ENCODE measurements at regions not wholly inside any gene's neighbourhood (a gene's known extent, or its start where the extent isn't known, plus 50 kb on each side); places are given as distances from the start of the nearest gene placed in this dataset.

- no peak for DNase-seq
- Histone ChIP-seq H3K4me3 (ENCODE audit: insufficient read depth, low read depth, low read length) (no peak overlapping the region), H3K36me3 (replicated peaks; ENCODE audit: control insufficient read depth, insufficient read depth, low read length) (no peaks in the 10 kb centered on the region), H3K27me3 (ENCODE audit: control insufficient read depth, insufficient read depth, low read length) (no peaks in the 10 kb centered on the region)
Measured at GRCh38 chr4:149121023-149121404, 678.8 kb upstream of the NR3C2 start.

- H3K4me3 ChIP-seq (ENCODE audit: insufficient read depth, low read depth, low read length) = no peak overlapping the region
- H3K27me3 ChIP-seq (ENCODE audit: control insufficient read depth, insufficient read depth, low read length) = no peaks in the 10 kb centered on the region
- H3K36me3 ChIP-seq (replicated peaks; ENCODE audit: control insufficient read depth, insufficient read depth, low read length) = no peaks in the 10 kb centered on the region
- DNase-seq = no peak
Measured at GRCh38 chr4:149120331-149121022, 678.3 kb upstream of the NR3C2 start.

DNA sequence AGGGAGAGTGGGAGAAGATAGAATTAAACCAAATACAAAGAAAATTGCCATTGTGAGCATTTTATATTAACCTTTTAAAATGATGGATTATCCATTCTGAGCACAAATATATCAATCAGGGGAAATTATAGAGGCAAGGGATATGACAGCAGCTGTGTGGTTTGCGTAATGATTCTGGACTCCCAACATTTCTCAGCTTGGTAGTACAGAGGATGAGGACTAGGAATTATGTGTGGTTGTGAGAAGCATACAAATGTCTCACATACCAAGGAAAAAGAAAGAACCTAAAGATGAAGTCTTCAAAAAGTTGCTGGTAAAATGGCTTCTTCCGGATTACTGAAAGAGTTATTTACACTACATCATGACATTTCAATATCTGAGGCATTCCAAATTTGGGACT, 674.6 kb upstream of the NR3C2 start:
- Histone ChIP-seq H3K27me3 (ENCODE audit: control insufficient read depth, insufficient read depth, low read length) (no peaks in the 10 kb centered on the region), H3K36me3 (replicated peaks; ENCODE audit: control insufficient read depth, insufficient read depth, low read length) (no peaks in the 10 kb centered on the region), H3K4me3 (ENCODE audit: insufficient read depth, low read depth, low read length) (no peak overlapping the region)
- DNase-seq = no peak

GRCh38 chr4:149113804-149114430, 671.7 kb upstream of the NR3C2 start:
- DNase-seq = no peak
- Histone ChIP-seq H3K4me3 (ENCODE audit: insufficient read depth, low read depth, low read length) (no peak overlapping the region), H3K36me3 (replicated peaks; ENCODE audit: control insufficient read depth, insufficient read depth, low read length) (no peaks in the 10 kb centered on the region), H3K27me3 (ENCODE audit: control insufficient read depth, insufficient read depth, low read length) (no peaks in the 10 kb centered on the region)

DNA sequence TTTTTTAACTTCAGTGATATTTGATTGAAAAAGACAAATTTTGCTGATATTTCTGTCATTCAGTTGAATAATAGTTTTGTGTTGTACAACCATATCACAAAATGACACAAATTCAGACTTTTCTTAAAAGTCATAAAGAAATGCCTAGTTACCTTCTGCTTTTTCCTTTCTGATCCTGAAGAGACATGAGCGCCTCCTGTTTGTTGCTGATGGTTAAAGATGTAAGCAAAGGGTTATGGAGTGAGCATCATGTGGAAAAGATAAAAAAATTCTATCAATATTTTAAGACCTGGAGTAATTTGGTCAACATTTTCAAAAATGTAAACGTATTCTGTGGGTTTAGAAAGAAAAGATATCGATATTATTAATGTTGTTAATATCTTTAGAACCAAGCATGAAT, 669.9 kb upstream of the NR3C2 start:
- H3K36me3 ChIP-seq (replicated peaks; ENCODE audit: control insufficient read depth, insufficient read depth, low read length) = no peaks in the 10 kb centered on the region
- no peaks in the 10 kb centered on the region for H3K27me3 ChIP-seq (ENCODE audit: control insufficient read depth, insufficient read depth, low read length)
- DNase-seq = no peak
- H3K4me3 ChIP-seq (ENCODE audit: insufficient read depth, low read depth, low read length) = no peak overlapping the region

DNA sequence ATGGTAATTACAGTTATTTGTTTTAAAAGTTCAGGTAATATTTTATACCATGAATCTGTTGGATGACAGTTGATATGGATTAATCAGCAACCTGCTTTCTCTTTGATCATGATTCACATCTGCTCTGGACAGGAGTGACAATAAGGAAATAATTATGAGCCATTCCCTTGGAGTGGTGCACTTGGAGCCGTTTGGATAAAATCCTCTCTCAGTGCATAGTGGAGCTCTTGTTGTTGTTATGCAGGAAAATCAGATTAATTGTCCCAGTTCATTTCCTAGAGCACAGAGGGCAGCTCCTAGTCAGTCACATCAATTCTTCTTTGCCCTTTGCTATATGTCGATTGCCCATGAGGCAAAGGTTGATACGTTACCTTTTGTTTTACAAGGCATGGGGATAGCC, 668.3 kb upstream of the NR3C2 start:
- no peak overlapping the region for H3K4me3 ChIP-seq (ENCODE audit: insufficient read depth, low read depth, low read length)
- no peak for DNase-seq
- H3K27me3 ChIP-seq (ENCODE audit: control insufficient read depth, insufficient read depth, low read length) = no peaks in the 10 kb centered on the region
- H3K36me3 ChIP-seq (replicated peaks; ENCODE audit: control insufficient read depth, insufficient read depth, low read length) = no peaks in the 10 kb centered on the region

GRCh38 chr4:149108626-149109025, 666.4 kb upstream of the NR3C2 start:
- no peak for DNase-seq
- no peaks in the 10 kb centered on the region for H3K27me3 ChIP-seq (ENCODE audit: control insufficient read depth, insufficient read depth, low read length)
- no peaks in the 10 kb centered on the region for H3K36me3 ChIP-seq (replicated peaks; ENCODE audit: control insufficient read depth, insufficient read depth, low read length)
- H3K4me3 ChIP-seq (ENCODE audit: insufficient read depth, low read depth, low read length) = no peak overlapping the region

GRCh38 chr4:149102765-149103164, 660.6 kb upstream of the NR3C2 start:
- no peak for DNase-seq
- Histone ChIP-seq H3K27me3 (ENCODE audit: control insufficient read depth, insufficient read depth, low read length) (no peaks in the 10 kb centered on the region), H3K4me3 (ENCODE audit: insufficient read depth, low read depth, low read length) (no peak overlapping the region), H3K36me3 (replicated peaks; ENCODE audit: control insufficient read depth, insufficient read depth, low read length) (no peaks in the 10 kb centered on the region)

- no peaks in the 10 kb centered on the region for H3K36me3 ChIP-seq (replicated peaks; ENCODE audit: control insufficient read depth, insufficient read depth, low read length)
- H3K27me3 ChIP-seq (ENCODE audit: control insufficient read depth, insufficient read depth, low read length) = no peaks in the 10 kb centered on the region
- DNase-seq = no peak
- no peak overlapping the region for H3K4me3 ChIP-seq (ENCODE audit: insufficient read depth, low read depth, low read length)
Measured at GRCh38 chr4:149101649-149102048, 659.4 kb upstream of the NR3C2 start.

- Histone ChIP-seq H3K36me3 (replicated peaks; ENCODE audit: control insufficient read depth, insufficient read depth, low read length) (no peaks in the 10 kb centered on the region), H3K27me3 (ENCODE audit: control insufficient read depth, insufficient read depth, low read length) (no peaks in the 10 kb centered on the region), H3K4me3 (ENCODE audit: insufficient read depth, low read depth, low read length) (no peak overlapping the region)
- no peak for DNase-seq
Measured at GRCh38 chr4:149095811-149096210, 653.6 kb upstream of the NR3C2 start.

DNA sequence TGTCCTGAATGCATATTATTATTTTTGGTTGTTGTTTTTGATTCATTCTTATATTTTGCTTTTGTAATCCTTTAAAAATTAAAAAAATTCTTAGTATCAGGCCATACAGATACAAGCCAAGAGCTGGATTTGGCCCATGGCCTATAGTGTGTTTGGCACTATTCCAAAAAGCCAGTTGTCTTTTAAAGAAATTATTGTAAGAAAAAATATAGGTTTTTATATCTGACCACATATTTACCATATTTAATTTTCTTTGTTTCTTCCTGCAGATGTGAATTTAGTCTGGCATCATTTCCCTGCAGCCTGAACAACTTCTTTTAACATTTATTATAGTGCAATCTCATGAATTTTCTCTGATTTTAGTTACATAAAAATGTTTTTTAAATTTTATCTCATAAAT, 652.8 kb upstream of the NR3C2 start:
- Histone ChIP-seq H3K27me3 (ENCODE audit: control insufficient read depth, insufficient read depth, low read length) (no peaks in the 10 kb centered on the region), H3K36me3 (replicated peaks; ENCODE audit: control insufficient read depth, insufficient read depth, low read length) (no peaks in the 10 kb centered on the region), H3K4me3 (ENCODE audit: insufficient read depth, low read depth, low read length) (no peak overlapping the region)
- no peak for DNase-seq

GRCh38 chr4:149084144-149084543, 641.9 kb upstream of the NR3C2 start:
- DNase-seq = no peak
- no peak overlapping the region for H3K4me3 ChIP-seq (ENCODE audit: insufficient read depth, low read depth, low read length)
- no peaks in the 10 kb centered on the region for H3K36me3 ChIP-seq (replicated peaks; ENCODE audit: control insufficient read depth, insufficient read depth, low read length)
- no peaks in the 10 kb centered on the region for H3K27me3 ChIP-seq (ENCODE audit: control insufficient read depth, insufficient read depth, low read length)

DNA sequence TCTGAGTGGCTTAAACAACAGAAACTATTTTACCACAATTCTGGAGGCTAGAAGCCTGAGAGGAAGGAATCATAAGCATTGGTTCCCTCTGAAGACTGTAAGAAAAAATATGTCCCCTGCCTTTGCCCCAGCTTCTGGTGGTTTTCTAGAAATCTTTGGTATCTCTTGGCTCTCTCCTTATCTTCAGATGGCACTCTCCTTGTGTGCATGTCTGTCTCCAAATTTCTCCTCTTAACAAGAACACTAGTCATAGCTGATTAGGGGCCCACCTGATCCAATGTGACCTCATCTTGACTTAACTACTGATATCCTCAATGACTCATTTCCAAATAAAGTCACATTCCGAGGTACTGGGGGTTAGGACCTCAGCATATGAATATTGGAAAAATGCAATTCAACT, 635.0 kb upstream of the NR3C2 start:
- Histone ChIP-seq H3K4me3 (ENCODE audit: insufficient read depth, low read depth, low read length) (no peak overlapping the region), H3K27me3 (ENCODE audit: control insufficient read depth, insufficient read depth, low read length) (no peaks in the 10 kb centered on the region), H3K36me3 (replicated peaks; ENCODE audit: control insufficient read depth, insufficient read depth, low read length) (no peaks in the 10 kb centered on the region)
- no peak for DNase-seq

GRCh38 chr4:149076401-149076800, 634.2 kb upstream of the NR3C2 start:
- no peaks in the 10 kb centered on the region for H3K27me3 ChIP-seq (ENCODE audit: control insufficient read depth, insufficient read depth, low read length)
- H3K4me3 ChIP-seq (ENCODE audit: insufficient read depth, low read depth, low read length) = no peak overlapping the region
- no peaks in the 10 kb centered on the region for H3K36me3 ChIP-seq (replicated peaks; ENCODE audit: control insufficient read depth, insufficient read depth, low read length)
- no peak for DNase-seq

DNA sequence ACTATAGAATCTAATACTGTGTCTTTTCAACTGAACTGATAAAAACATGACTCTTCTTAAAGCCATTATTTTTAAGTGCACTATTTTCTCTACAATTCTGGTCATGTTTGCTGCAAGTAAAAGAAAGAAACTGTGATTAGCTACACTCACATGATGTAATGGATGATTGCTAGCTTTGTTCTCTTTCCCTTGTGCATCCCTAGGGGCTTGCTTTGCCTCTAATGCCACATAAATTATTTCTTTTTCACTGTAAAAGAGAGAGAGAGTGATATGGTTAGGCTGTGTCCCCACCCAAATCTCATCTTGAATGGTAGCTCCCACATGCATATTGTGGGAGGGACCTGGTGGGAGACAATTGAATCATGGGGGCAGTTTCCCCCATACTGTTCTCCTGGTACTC, 630.2 kb upstream of the NR3C2 start:
- H3K36me3 ChIP-seq (replicated peaks; ENCODE audit: control insufficient read depth, insufficient read depth, low read length) = no peaks in the 10 kb centered on the region
- H3K27me3 ChIP-seq (ENCODE audit: control insufficient read depth, insufficient read depth, low read length) = no peaks in the 10 kb centered on the region
- no peak for DNase-seq
- H3K4me3 ChIP-seq (ENCODE audit: insufficient read depth, low read depth, low read length) = no peak overlapping the region

DNA sequence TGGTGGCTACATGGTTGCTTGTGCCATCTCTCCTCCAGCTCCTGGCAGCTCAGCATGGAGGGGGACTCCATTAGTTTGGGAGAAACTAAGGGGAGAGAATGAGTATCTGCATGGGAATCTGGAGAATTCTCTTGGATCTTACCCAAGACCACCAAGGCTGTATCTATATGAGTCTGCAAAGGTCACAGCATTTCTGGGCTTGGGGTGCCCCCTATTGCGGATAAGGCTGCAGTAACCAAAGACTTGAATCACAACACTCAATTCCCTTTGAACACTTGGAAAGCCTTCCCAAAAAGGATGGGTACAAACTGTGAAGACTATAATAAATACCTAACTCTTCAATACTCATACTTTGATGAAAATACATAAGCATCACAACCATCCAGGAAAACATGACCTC, 623.5 kb upstream of the NR3C2 start:
- Histone ChIP-seq H3K36me3 (replicated peaks; ENCODE audit: control insufficient read depth, insufficient read depth, low read length) (no peaks in the 10 kb centered on the region), H3K4me3 (ENCODE audit: insufficient read depth, low read depth, low read length) (no peak overlapping the region), H3K27me3 (ENCODE audit: control insufficient read depth, insufficient read depth, low read length) (no peaks in the 10 kb centered on the region)
- no peak for DNase-seq
